ENCODE measurements at regions not wholly inside any gene's neighbourhood (a gene's known extent, or its start where the extent isn't known, plus 50 kb on each side); places are given as distances from the start of the nearest gene placed in this dataset.

DNA sequence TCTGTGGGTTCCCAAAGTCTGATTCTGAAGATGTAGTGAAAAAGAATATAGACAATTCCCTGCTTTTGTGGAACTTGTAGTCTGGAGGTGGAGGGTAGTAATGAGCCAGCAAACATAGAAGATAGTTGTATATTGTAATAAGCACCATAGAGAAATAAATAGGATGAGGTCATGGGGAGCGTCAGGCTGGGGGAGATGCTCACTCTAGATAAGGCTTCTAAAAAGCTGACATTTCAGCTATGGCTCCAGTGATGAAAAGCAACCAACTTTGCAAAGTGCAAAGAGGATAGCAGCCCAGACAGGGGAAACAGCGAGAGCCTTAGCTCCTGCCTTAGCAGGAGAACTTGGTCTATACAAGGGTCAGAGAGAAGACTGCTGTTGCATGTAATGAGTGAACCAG, 98.0 kb upstream of the RALGPS2 start:
- Histone ChIP-seq H3K79me1 (ENCODE audit: low read length) (no peaks in the 10 kb centered on the region), H3K14ac (ENCODE audit: low read length) (no peak overlapping the region), H4K8ac (ENCODE audit: low read depth, low read length) (no peak overlapping the region), H3K23ac (ENCODE audit: low read length) (no peak overlapping the region), H3K27me3 (ENCODE audit: insufficient read depth, low read length) (no peaks in the 10 kb centered on the region), H3K36me3 (ENCODE audit: control insufficient read depth in 1 of 2, insufficient read depth in 2 of 2, low read length in 2 of 2) (no peaks in the 10 kb centered on the region), H3K4me3 (ENCODE audit: low read depth, low read length) (no peak overlapping the region), H3K4ac (ENCODE audit: low read depth, low read length) (no peak overlapping the region), H2AFZ (ENCODE audit: insufficient read depth, low read length, poor library complexity) (no peak overlapping the region), H3K79me2 (ENCODE audit: control insufficient read depth, insufficient read depth, low read length, poor library complexity) (no peaks in the 10 kb centered on the region), H3K9ac (ENCODE audit: low read length) (no peak overlapping the region), H4K91ac (ENCODE audit: low read depth, low read length) (no peak overlapping the region), H2AK5ac (ENCODE audit: low read length) (no peak overlapping the region), H3K9me3 (ENCODE audit: insufficient read depth, low read depth, low read length) (no peaks in the 10 kb centered on the region), H3K18ac (ENCODE audit: low read length) (no peak overlapping the region), H3K27ac (ENCODE audit: low read depth, low read length) (no peak overlapping the region), H3K4me2 (ENCODE audit: low read length) (no peak overlapping the region), H4K12ac (ENCODE audit: low read depth, low read length) (no peak overlapping the region), H3K4me1 (ENCODE audit: control insufficient read depth in 1 of 2, insufficient read depth in 2 of 2, low read length in 2 of 2) (peaks cover 0 to 12% of the 10 kb centered on the region in 2 experiments), H2BK5ac (ENCODE audit: low read depth, low read length, poor library complexity) (no peak overlapping the region), H2BK12ac (ENCODE audit: low read length) (no peak overlapping the region), H2BK120ac (ENCODE audit: insufficient read depth, low read length, poor library complexity) (no peak overlapping the region)
- no CpG with 5 or more reads among the region's 2 CpGs for WGBS (ENCODE audit: extremely low coverage, insufficient coverage, insufficient read length)
- DNase-seq, result no peak

DNA sequence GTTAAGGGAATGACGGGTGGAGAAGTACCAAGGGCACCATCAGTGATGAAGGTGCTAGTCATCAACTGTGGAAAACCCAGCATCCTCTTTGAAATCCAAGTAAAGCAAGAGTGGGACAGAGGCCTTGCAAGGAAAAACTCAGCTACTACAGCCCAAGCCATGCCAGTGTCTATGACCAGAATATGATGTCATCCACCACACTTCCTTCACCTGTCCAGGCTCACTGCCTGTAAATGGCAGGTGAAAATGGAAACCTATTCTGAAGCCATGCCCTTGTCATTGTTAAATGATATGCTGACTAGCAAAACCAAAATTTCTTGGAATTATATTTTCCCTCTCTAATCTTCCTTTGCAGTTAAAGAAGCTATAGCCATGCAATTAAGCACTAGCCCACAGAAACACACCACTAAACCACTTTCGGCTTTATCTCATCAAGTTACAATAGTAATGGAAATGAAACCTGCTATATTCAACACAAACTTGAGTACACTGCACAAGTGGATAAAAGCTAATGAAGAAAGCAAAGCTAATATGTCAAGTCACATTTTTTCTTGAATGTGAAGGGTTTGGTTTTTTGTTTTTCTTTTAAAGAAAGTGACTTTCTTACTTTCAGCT, 96.3 kb upstream of the RALGPS2 start:
- H4K12ac ChIP-seq (ENCODE audit: low read depth, low read length), result no peak overlapping the region
- no CpG with 5 or more reads among the region's 2 CpGs for WGBS (ENCODE audit: extremely low coverage, insufficient coverage, insufficient read length)
- peaks cover 3% of the 10 kb centered on the region for H3K79me1 ChIP-seq (ENCODE audit: low read length)
- no peaks in the 10 kb centered on the region for H3K79me2 ChIP-seq (ENCODE audit: control insufficient read depth, insufficient read depth, low read length, poor library complexity)
- H2AFZ ChIP-seq (ENCODE audit: insufficient read depth, low read length, poor library complexity), result no peak overlapping the region
- H3K9ac ChIP-seq (ENCODE audit: low read length), result no peak overlapping the region
- no peak overlapping the region for H2BK12ac ChIP-seq (ENCODE audit: low read length)
- no peak overlapping the region for H3K4me3 ChIP-seq (ENCODE audit: low read depth, low read length)
- no peak overlapping the region for H4K8ac ChIP-seq (ENCODE audit: low read depth, low read length)
- H3K4ac ChIP-seq (ENCODE audit: low read depth, low read length), result no peak overlapping the region
- H3K9me3 ChIP-seq (ENCODE audit: insufficient read depth, low read depth, low read length), result no peaks in the 10 kb centered on the region
- H2BK120ac ChIP-seq (ENCODE audit: insufficient read depth, low read length, poor library complexity), result no peak overlapping the region
- H2BK5ac ChIP-seq (ENCODE audit: low read depth, low read length, poor library complexity), result no peak overlapping the region
- no peaks in the 10 kb centered on the region for H3K36me3 ChIP-seq (ENCODE audit: control insufficient read depth in 1 of 2, insufficient read depth in 2 of 2, low read length in 2 of 2)
- no peak overlapping the region for H4K91ac ChIP-seq (ENCODE audit: low read depth, low read length)
- H3K27me3 ChIP-seq (ENCODE audit: insufficient read depth, low read length), result no peaks in the 10 kb centered on the region
- no peak overlapping the region for H3K14ac ChIP-seq (ENCODE audit: low read length)
- H2AK5ac ChIP-seq (ENCODE audit: low read length), result no peak overlapping the region
- DNase-seq, result no peak
- no peak overlapping the region for H3K18ac ChIP-seq (ENCODE audit: low read length)
- H3K27ac ChIP-seq (ENCODE audit: low read depth, low read length), result no peak overlapping the region
- H3K4me1 ChIP-seq (ENCODE audit: control insufficient read depth in 1 of 2, insufficient read depth in 2 of 2, low read length in 2 of 2), result peaks cover 4 to 19% of the 10 kb centered on the region in 2 experiments
- no peak overlapping the region for H3K23ac ChIP-seq (ENCODE audit: low read length)
- no peak overlapping the region for H3K4me2 ChIP-seq (ENCODE audit: low read length)

DNA sequence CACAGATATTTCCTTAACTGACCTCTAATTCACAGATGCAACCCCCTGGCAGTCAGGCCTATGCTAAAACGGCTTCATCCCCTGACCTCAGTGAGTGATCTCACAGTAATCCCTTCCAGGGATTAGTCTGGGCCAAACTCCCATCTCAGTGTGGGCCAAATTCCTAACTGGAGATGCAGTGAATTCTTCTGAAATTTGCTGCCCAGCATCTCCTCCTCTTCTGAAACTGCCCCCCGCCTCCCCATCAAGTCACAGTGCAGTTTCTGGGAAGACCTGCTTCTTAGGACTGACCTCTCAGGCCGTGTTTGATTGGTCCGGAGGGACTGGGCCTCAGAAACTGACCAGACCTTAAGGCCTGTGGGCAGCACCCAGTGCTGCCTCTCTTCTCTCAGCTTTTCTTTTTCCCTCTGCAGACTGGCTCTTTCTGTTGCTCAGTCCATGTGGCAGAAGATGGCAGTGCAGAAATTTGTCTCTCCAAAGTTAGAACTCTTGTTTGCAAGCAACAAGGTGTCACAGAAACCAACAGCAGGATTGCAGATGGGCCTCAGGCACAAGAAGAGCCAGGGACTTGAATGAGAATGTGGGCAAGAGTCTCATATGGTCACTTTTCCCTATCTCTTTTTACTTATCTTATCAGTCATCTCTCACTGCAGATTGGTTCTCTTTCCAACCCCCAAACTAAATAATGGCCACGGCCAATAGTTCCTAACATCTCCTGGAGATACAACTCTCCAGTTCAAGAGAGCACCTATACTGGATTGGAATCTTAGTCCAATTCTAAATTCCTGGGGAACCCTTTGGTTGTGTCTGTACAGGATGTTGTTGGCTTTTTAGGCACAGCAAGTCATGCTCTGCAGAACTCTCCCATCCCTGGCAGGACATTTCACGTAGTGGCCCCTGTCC, 95.5 kb upstream of the RALGPS2 start:
- H3K4ac ChIP-seq (ENCODE audit: low read depth, low read length), result no peak overlapping the region
- no peak overlapping the region for H3K4me3 ChIP-seq (ENCODE audit: low read depth, low read length)
- H3K23ac ChIP-seq (ENCODE audit: low read length), result no peak overlapping the region
- H3K36me3 ChIP-seq (ENCODE audit: control insufficient read depth in 1 of 2, insufficient read depth in 2 of 2, low read length in 2 of 2), result no peaks in the 10 kb centered on the region
- no peak overlapping the region for H2AFZ ChIP-seq (ENCODE audit: insufficient read depth, low read length, poor library complexity)
- no peak overlapping the region for H4K12ac ChIP-seq (ENCODE audit: low read depth, low read length)
- H2BK120ac ChIP-seq (ENCODE audit: insufficient read depth, low read length, poor library complexity), result no peak overlapping the region
- H3K79me1 ChIP-seq (ENCODE audit: low read length), result peaks cover 7% of the 10 kb centered on the region
- no peak overlapping the region for H2AK5ac ChIP-seq (ENCODE audit: low read length)
- H3K4me2 ChIP-seq (ENCODE audit: low read length), result no peak overlapping the region
- no peaks in the 10 kb centered on the region for H3K9me3 ChIP-seq (ENCODE audit: insufficient read depth, low read depth, low read length)
- H3K4me1 ChIP-seq (ENCODE audit: control insufficient read depth in 1 of 2, insufficient read depth in 2 of 2, low read length in 2 of 2), result peaks cover 7 to 24% of the 10 kb centered on the region in 2 experiments
- no peak overlapping the region for H2BK12ac ChIP-seq (ENCODE audit: low read length)
- no peaks in the 10 kb centered on the region for H3K27me3 ChIP-seq (ENCODE audit: insufficient read depth, low read length)
- no peaks in the 10 kb centered on the region for H3K79me2 ChIP-seq (ENCODE audit: control insufficient read depth, insufficient read depth, low read length, poor library complexity)
- no peak overlapping the region for H3K9ac ChIP-seq (ENCODE audit: low read length)
- no peak overlapping the region for H2BK5ac ChIP-seq (ENCODE audit: low read depth, low read length, poor library complexity)
- no peak overlapping the region for H4K91ac ChIP-seq (ENCODE audit: low read depth, low read length)
- H3K14ac ChIP-seq (ENCODE audit: low read length), result no peak overlapping the region
- no peak overlapping the region for H3K27ac ChIP-seq (ENCODE audit: low read depth, low read length)
- no peak for DNase-seq
- no peak overlapping the region for H3K18ac ChIP-seq (ENCODE audit: low read length)
- WGBS (ENCODE audit: extremely low coverage, insufficient coverage, insufficient read length), result no CpG with 5 or more reads among the region's 6 CpGs
- H4K8ac ChIP-seq (ENCODE audit: low read depth, low read length), result no peak overlapping the region

DNA sequence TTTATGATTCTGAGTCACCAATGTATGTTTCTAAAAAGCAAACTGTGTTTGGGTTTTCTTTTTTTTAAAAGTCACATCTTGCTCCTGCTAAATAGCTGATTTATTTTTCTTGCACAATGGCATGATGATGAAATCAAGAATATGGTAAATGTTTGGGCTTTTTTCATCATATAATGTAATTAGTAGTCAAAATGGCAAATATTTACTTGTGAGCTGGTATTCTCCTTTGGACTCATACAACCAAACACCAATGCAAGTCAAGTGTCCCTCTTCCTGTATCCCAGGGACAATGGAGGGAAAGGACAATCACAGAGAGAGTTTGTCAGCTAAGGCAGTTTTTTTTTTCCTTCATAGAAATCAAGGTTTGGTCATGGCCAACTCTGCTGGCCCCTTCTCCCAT, 94.6 kb upstream of the RALGPS2 start:
- H2BK5ac ChIP-seq (ENCODE audit: low read depth, low read length, poor library complexity), result no peak overlapping the region
- no peaks in the 10 kb centered on the region for H3K36me3 ChIP-seq (ENCODE audit: control insufficient read depth in 1 of 2, insufficient read depth in 2 of 2, low read length in 2 of 2)
- no peak overlapping the region for H3K9ac ChIP-seq (ENCODE audit: low read length)
- no peak overlapping the region for H4K12ac ChIP-seq (ENCODE audit: low read depth, low read length)
- no peak overlapping the region for H2AK5ac ChIP-seq (ENCODE audit: low read length)
- H3K4me3 ChIP-seq (ENCODE audit: low read depth, low read length), result no peak overlapping the region
- H3K4me1 ChIP-seq (ENCODE audit: control insufficient read depth in 1 of 2, insufficient read depth in 2 of 2, low read length in 2 of 2), result peaks cover 7 to 24% of the 10 kb centered on the region in 2 experiments
- no peak overlapping the region for H3K14ac ChIP-seq (ENCODE audit: low read length)
- H3K27me3 ChIP-seq (ENCODE audit: insufficient read depth, low read length), result no peaks in the 10 kb centered on the region
- H3K79me2 ChIP-seq (ENCODE audit: control insufficient read depth, insufficient read depth, low read length, poor library complexity), result no peaks in the 10 kb centered on the region
- no peak for DNase-seq
- H2AFZ ChIP-seq (ENCODE audit: insufficient read depth, low read length, poor library complexity), result no peak overlapping the region
- no peak overlapping the region for H2BK12ac ChIP-seq (ENCODE audit: low read length)
- no peak overlapping the region for H2BK120ac ChIP-seq (ENCODE audit: insufficient read depth, low read length, poor library complexity)
- peaks cover 7% of the 10 kb centered on the region for H3K79me1 ChIP-seq (ENCODE audit: low read length)
- H3K4ac ChIP-seq (ENCODE audit: low read depth, low read length), result no peak overlapping the region
- no peak overlapping the region for H3K27ac ChIP-seq (ENCODE audit: low read depth, low read length)
- H3K4me2 ChIP-seq (ENCODE audit: low read length), result no peak overlapping the region
- H4K91ac ChIP-seq (ENCODE audit: low read depth, low read length), result no peak overlapping the region
- H3K9me3 ChIP-seq (ENCODE audit: insufficient read depth, low read depth, low read length), result no peaks in the 10 kb centered on the region
- H4K8ac ChIP-seq (ENCODE audit: low read depth, low read length), result no peak overlapping the region
- no peak overlapping the region for H3K18ac ChIP-seq (ENCODE audit: low read length)
- H3K23ac ChIP-seq (ENCODE audit: low read length), result no peak overlapping the region
